ENCODE measurements at regions not wholly inside any gene's neighbourhood (a gene's known extent, or its start where the extent isn't known, plus 50 kb on each side); places are given as distances from the start of the nearest gene placed in this dataset.

- Mint-ChIP-seq H3K4me3 (no peak overlapping the region), H3K9me3 (peaks cover 4% of the 10 kb centered on the region)
Observed at GRCh38 chr7:125222596-125222995, 293.0 kb upstream of the POT1 start.

GRCh38 chr7:125218076-125218475 is 288.5 kb upstream of the POT1 start:
- no peak overlapping the region for H3K4me3 Mint-ChIP-seq
- no peak for TF ChIP-seq CTCF (conservative IDR thresholded peaks at IDR 0.05)
- no peak overlapping the region for H3K27ac Mint-ChIP-seq
- peaks cover 4% of the 10 kb centered on the region for H3K9me3 Mint-ChIP-seq
- H3K36me3 Mint-ChIP-seq = no peaks in the 10 kb centered on the region
- no peak for DNase-seq (ENCODE audit: extremely low spot score, unreplicated experiment)
- H3K4me1 Mint-ChIP-seq (ENCODE audit: unreplicated experiment) = no peaks in the 10 kb centered on the region
- peaks cover 3% of the 10 kb centered on the region for H3K27me3 Mint-ChIP-seq

More at GRCh38 chr7:125222596-125222995, 293.0 kb upstream of the POT1 start:
- no peak for DNase-seq (ENCODE audit: extremely low spot score, unreplicated experiment)
- H3K27me3 Mint-ChIP-seq = peaks cover 3% of the 10 kb centered on the region
- H3K36me3 Mint-ChIP-seq = no peaks in the 10 kb centered on the region
- no peak for TF ChIP-seq CTCF (conservative IDR thresholded peaks at IDR 0.05)
- no peak overlapping the region for H3K27ac Mint-ChIP-seq
- H3K4me1 Mint-ChIP-seq (ENCODE audit: unreplicated experiment) = no peaks in the 10 kb centered on the region

GRCh38 chr7:125201002-125201401 is 271.4 kb upstream of the POT1 start:
- no peak for DNase-seq (ENCODE audit: extremely low spot score, unreplicated experiment)
- Mint-ChIP-seq H3K4me1 (ENCODE audit: unreplicated experiment) (no peaks in the 10 kb centered on the region), H3K4me3 (no peak overlapping the region), H3K9me3 (no peaks in the 10 kb centered on the region), H3K27me3 (no peaks in the 10 kb centered on the region), H3K27ac (no peak overlapping the region), H3K36me3 (no peaks in the 10 kb centered on the region)
- no peak for TF ChIP-seq CTCF (conservative IDR thresholded peaks at IDR 0.05)

GRCh38 chr7:125197731-125198393 is 268.2 kb upstream of the POT1 start:
- Mint-ChIP-seq H3K27ac (no peak overlapping the region), H3K27me3 (no peaks in the 10 kb centered on the region), H3K4me3 (no peak overlapping the region), H3K36me3 (no peaks in the 10 kb centered on the region), H3K9me3 (peaks cover 4% of the 10 kb centered on the region), H3K4me1 (ENCODE audit: unreplicated experiment) (no peaks in the 10 kb centered on the region)
- no peak for DNase-seq (ENCODE audit: extremely low spot score, unreplicated experiment)
- no peak for TF ChIP-seq CTCF (conservative IDR thresholded peaks at IDR 0.05)

- H3K9me3 Mint-ChIP-seq = peaks cover 4% of the 10 kb centered on the region
- no peak overlapping the region for H3K27ac Mint-ChIP-seq
- no peaks in the 10 kb centered on the region for H3K4me1 Mint-ChIP-seq (ENCODE audit: unreplicated experiment)
- no peak for TF ChIP-seq CTCF (conservative IDR thresholded peaks at IDR 0.05)
- H3K36me3 Mint-ChIP-seq = no peaks in the 10 kb centered on the region
- H3K27me3 Mint-ChIP-seq = no peaks in the 10 kb centered on the region
- H3K4me3 Mint-ChIP-seq = no peak overlapping the region
- no peak for DNase-seq (ENCODE audit: extremely low spot score, unreplicated experiment)
Observed at GRCh38 chr7:125195156-125195555, 265.5 kb upstream of the POT1 start.

Data from type B pancreatic cell (in vitro differentiated cells).